ENCODE measurements at regions not wholly inside any gene's neighbourhood (a gene's known extent, or its start where the extent isn't known, plus 50 kb on each side); places are given as distances from the start of the nearest gene placed in this dataset.

GRCh38 chr10:124227055-124227975 lies 133.9 kb upstream of the CHST15 start:
- TF ChIP-seq, protein P1, sequence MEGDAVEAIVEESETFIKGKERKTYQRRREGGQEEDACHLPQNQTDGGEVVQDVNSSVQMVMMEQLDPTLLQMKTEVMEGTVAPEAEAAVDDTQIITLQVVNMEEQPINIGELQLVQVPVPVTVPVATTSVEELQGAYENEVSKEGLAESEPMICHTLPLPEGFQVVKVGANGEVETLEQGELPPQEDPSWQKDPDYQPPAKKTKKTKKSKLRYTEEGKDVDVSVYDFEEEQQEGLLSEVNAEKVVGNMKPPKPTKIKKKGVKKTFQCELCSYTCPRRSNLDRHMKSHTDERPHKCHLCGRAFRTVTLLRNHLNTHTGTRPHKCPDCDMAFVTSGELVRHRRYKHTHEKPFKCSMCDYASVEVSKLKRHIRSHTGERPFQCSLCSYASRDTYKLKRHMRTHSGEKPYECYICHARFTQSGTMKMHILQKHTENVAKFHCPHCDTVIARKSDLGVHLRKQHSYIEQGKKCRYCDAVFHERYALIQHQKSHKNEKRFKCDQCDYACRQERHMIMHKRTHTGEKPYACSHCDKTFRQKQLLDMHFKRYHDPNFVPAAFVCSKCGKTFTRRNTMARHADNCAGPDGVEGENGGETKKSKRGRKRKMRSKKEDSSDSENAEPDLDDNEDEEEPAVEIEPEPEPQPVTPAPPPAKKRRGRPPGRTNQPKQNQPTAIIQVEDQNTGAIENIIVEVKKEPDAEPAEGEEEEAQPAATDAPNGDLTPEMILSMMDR (conservative IDR thresholded peaks at IDR 0.05 in 1 of 2, IDR thresholded peaks at IDR 0.05 in 1 of 2; ENCODE audit: low read depth in 1 of 2, low read length in 2 of 2) = no peak
- no peak for TF ChIP-seq EZH2 (IDR thresholded peaks at IDR 0.05; ENCODE audit: low read length, missing control alignments)

Measured in fibroblast of lung (primary cell).